HG03108 (cell line): ENCODE measurements at regions not wholly inside any gene's neighbourhood (a gene's known extent, or its start where the extent isn't known, plus 50 kb on each side); places are given as distances from the start of the nearest gene placed in this dataset.
"Not testable (repeated sequence)": the region's sequence is repeated elsewhere in the genome, so short reads cannot be mapped to it uniquely, and the experiment has no call there.

ENCODE experiments used
- ATAC-seq: cut with Tn5 transposase; IDR thresholded peaks from one replicate; pipeline ENCODE4 v1.9.1; 2021; ENCODE audit warnings: moderate library complexity; ENCODE audit not compliant: unreplicated experiment

DNA sequence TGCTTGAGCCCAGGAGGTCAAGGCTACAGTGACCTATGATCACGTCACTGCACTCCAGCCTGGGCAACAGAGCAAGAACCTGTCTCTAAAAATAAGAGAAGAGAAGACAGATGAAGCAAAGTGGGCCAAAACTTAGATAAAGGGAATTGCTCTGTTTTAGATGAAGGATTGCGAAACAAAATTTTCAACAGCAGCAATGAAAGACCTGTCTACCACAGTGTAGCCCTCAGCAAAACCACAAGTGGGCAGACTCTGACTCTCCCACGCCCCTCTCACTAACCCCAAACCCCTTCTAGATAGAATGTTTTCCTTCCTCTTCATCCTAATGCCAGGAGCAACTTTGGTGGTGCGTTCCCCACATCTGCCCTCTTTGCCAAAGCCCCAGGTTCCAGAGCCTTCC lies 105.6 kb upstream of the ALDH3B2 start:
- ATAC-seq, result no peak

DNA sequence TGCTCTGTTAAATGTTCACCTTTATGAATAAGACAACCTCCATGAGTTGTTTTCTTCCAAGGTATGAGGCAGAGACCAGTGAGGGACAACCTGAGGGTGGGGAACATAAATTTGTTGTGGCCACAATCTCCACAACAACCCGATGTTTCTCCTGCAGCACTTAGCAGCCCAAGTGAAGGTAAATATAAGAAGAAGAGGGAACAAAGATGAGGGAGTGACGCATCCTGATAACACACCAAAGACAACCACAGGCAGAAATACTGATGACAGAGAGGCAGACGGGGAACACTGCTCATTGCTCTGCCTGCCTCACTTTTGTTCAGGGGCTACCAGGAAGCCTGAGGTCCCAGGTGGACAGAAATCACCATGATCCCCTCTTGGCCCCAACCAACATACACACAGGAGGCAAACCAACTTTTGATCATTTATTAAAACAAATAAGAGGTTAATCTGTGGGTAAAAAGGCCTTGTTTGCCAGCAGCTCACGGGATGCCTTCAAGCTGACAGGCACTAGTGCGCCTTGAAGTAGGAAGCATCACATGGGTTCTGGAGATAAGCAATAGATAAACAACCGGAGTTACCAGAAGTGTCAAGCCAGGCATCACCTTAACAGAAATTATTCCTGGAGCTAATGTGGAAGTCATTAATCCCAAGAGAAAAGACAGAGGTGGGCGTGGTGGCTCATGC lies 104.9 kb upstream of the ALDH3B2 start:
- ATAC-seq, result not testable (repeated sequence)

DNA sequence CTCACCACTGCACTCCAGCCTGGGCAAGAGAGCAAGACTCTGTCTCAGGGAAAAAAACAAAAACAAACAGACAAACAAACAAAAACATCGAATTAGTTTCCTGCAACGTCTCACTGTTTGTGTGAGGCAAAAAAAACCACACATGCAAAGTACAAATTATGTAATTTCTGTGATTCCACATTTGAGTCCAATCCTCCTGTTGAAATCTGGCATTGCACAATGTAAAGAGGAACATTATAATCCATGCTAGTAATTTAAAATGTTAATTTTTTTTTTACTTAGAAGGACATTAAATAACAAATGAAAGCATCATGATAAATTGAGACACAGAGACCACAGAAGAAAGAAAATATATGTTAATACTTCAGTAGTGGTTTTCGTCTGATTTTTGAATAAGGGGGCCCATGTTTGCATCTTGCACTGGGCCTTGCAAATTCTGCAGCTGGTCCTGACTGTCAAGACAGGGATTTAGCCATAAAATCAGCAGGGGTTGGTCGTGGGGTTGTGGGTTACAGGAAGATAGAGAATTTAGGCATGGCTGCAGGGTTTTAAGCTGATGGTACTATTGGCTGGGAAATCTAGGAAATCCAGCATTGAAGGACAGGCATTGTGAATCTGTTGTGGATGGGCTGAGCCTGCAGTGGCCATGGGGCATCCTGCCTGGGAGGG lies 102.6 kb upstream of the ALDH3B2 start:
- ATAC-seq, result no peak

DNA sequence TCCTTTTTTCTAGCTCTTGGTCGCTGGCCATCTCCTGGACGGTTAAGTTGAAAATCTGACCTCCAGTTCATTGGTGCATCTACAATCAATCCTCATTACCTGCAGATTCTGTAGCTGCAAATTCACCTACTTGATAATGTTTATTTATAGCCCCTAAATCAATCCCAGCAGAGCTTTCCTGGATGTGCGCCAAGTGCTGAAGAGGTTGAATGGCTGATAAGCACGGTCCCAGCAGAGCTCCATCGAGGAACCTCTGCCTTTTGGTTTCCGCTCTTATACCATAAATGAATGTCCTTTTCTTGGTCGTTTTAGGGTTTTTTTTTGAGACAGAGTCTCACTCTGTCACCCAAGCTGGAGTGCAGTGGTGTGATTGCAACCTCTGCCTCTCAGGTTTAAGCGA lies 99.8 kb upstream of the ALDH3B2 start:
- ATAC-seq, result not testable (repeated sequence)

DNA sequence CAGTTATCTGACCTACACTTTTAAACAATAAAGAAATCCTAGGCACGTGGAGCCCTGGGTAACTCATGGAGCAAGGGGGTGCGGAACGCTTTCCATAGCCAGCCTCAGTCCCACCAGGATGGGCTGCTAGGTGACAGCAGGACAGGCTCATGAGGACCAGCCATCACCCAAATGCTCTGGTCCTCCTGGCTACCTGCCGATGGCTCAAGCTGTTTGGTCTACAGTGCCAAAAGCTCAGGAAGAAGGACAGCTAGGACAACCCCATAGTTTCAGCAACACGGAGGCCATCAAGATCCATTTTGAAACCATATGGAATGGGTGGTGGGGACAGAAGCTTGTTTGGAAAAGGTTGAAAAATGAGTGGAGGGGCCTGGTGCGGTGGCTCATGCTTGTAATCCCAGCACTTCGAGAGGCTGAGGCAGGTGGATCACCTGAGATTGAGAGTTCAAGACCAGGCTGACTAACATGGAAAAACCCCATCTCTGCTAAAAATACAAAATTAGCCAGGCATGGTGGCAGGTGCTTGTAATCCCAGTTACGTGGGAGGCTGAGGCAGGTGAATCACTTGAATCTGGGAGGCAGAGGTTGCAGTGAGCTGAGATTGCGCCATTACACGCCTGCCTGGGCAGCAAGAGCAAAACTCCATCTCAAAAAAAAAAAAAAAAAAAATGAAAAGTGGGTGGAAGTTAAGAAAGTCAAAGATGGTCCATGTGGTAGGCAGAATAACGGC lies 93.7 kb upstream of the ALDH3B2 start:
- not testable (repeated sequence) for ATAC-seq

DNA sequence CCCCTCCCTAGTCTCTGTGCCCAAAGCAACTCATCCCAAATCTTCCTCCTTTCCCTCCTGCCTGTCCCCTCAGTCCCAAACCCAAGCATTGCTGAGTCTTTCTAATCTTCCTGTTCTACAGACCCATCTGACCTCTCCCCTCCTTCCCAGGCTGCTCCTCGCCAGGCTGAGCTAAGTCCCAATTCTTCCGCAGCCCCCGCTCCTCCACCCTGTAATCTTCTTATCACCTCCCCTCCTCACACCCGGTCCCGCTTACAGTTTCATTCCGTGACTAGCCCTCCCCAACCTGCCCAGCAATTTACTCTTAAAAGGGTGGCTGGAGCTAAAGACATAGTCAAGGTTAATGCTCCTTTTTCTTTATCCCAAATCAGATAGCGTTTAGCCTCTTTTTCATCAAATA lies 86.8 kb upstream of the ALDH3B2 start:
- ATAC-seq, result not testable (repeated sequence)

DNA sequence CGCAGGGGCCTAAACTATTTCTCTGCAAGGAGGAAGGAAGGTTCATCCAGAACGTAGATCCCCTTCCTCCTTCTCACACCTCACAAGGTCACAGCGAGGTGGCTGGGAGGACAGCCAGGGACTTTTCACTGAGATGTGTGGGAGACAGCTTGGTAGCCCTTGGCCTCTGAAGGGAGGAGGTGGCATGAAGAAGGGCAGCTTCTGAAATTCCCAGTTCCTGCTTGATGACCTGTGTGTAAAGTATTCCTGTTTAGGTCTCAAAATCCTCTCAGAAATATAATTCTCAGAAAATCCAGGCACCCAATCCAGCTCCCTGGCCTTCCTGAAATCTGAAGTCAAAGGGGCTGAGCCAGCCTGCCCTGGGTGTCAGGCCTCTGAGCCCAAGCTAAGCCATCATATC lies 84.9 kb upstream of the ALDH3B2 start:
- ATAC-seq, result not testable (repeated sequence)

DNA sequence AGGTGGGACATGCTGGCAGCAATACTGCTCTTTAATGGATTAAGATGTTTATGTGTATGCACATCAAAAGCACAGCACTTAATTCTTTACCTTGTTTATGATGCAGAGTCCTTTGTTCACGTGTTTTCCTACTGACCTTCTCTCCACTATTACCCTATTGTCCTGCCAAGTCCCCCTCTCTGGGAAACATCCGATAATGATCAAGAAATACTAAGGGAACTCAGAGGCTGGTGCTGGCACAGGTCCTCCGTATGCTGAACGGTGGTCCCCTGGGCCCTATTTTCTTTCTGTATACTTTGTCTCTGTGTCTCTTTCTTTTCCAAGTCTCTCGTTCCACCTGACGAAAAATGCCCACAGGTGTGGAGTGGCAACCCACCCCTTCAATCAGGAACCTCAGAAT lies 84.0 kb upstream of the ALDH3B2 start:
- ATAC-seq, result not testable (repeated sequence)

DNA sequence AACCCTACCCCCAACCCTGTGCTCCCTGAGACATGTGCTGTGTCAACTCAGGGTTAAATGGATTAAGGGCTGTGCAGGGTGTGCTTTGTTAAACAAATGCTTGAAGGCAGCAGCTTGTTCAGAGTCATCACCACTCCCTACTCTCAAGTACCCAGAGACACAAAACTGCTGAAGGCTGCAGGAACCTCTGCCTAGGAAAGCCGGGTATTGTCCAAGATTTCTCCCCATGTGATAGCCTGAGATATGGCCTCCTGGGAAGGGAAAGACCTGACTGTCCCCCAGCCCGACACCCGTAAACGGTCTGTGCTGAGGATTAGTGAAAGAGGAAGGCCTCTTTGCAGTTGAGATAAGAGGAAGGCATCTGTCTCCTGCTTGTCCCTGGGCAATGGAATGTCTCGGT lies 83.6 kb upstream of the ALDH3B2 start:
- not testable (repeated sequence) for ATAC-seq

DNA sequence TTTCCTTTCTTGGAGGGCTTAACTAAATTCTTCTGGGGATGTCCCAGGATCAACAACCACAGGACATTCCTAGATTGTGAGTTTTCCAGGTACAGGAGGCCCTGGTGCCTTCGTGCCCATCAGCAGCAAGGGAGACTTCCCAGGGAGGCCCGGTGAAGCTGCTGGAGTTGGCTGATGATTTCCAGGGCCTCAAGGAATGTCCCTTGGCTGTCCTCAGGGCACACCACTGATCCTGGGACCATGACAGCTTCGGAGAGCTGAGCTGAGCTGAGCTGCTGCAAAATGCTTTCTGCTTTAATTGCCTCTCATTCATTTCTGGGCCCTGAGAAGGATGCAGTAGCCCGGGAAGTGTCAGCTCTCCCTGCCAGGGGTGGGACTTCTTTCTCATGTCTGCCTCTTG lies 79.4 kb upstream of the ALDH3B2 start:
- not testable (repeated sequence) for ATAC-seq

DNA sequence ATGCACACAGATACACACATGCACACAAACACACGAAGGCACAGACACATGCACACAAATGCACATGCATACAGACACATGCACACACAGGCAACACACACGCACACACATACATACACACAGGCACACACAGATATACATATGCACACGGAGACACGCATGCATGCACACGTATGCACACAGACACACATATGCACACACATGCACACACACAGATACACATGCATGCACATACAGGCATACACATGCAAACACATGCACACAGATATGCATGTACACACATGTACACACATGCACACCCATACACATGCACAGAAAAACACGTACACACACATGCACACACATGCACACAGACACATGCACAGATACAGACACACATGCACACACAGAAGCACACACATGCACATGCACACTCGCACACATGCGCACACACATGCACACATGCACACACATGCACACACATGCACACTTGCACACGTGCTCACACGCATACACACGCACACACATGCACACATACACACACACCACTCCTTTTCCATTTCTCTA lies 70.8 kb upstream of the ALDH3B2 start:
- ATAC-seq, result no peak

DNA sequence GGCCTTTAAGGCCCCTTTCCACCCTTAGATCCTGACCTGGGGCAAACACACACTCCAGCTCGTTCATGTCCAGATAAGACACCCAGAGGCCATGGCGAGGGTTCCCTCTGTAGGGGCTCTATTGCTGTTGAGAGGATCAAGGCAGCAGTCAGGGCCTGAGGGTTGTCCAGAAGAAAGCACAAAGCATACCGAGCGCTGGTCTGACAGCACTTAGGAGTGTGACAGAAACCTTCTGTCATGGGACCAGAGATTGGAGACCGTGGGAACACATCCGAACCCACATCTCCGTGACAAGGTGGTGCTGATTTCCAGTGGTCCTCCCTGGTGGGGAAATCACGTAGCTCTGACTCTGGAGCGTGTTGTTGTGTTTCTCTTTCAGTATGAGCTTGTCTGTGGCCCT lies 69.8 kb upstream of the ALDH3B2 start:
- not testable (repeated sequence) for ATAC-seq

DNA sequence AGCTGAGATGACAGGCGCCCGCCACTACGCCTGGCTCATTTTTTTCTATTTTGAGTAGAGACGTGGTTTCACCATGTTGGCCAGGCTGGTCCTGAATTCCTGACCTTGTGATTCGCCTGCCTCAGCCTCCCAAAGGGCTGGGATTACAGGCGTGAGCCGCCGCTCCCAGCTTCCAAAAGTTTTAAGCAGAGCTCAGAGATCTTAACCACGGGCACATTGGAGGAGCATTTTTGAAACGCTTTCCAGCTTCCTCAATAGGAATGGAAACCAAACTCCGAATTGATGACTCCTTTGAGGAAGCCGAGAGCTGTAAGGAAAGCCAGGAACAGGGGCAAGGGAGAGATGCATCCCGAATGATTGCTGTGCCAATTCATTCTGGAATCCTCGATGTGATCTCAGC lies 63.8 kb upstream of the ALDH3B2 start:
- ATAC-seq, result not testable (repeated sequence)

DNA sequence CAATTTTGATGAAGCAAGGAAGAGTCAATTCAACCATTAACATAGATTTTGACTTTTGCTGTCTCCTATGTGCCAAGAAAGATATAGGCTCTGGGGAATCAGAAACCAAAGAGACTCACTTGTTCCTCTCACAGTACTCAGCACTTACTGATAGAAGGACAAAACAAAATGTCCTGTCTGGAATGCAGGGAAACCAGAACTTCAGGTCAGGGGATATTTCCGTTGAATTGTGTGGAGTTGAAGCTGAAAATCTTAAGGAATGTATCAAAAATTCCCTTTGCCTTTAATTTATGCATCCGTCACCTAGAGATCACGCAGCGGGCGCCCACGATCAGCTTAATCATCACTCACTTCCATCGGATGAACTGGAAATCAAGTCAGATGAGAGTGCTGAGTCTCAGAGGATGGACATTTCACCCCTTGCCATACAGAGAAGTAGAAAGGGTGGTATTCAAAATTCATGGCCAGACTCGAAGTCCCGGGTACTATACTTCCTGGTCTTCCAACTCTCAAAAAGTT lies 63.2 kb upstream of the ALDH3B2 start:
- ATAC-seq, result not testable (repeated sequence)

DNA sequence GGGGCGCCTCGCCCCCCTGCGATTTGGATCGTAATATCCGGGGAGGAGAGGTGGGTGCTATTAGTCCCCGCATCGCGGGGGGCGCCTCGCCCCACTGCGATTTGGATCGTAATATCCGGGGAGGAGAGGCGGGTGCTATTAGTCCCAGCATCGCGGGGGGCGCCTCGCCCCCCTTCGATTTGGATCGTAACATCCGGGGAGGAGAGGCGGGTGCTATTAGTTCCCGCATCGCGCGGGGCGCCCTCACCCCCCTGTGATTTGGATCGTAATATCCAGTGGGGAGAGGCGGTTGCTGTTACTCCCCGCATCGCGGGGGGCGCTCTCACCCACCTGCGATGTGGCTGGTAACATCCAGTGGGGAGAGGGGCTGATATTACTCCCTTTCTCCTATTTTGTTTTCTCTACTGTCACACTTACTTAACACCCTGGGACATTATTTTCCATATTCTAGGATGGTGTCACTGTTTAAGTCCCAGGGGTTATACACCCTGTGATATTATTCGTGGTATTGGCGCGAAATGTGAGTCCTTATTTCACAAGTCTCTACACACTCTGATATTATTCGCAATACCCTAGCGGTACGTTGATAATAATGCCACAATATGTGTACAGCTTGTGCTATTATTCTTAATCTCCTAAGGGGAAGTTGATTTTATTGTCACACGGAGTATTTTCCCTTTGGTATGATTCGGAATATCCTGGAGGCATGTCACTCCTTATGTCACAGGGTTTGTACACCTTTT lies 57.8 kb upstream of the ALDH3B2 start:
- no peak for ATAC-seq

DNA sequence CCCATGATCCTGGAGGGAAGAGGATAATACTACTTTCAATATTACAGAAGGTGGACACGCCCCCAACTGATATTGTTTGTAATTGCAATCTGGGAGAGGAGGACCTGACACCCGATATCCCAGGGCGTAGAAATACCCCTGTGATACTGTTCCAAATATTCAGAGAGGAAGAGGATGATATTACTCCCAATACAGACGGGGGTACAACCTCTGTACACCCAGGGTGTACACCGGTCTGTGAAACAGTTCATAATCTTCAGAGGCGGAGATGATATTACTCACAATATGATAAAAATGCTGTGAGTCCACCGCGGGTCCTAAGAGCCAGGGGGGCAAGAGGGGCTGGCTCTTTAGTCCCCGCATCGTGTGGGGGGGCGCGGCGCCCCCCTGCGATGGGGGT lies 57.2 kb upstream of the ALDH3B2 start:
- ATAC-seq, result no peak

DNA sequence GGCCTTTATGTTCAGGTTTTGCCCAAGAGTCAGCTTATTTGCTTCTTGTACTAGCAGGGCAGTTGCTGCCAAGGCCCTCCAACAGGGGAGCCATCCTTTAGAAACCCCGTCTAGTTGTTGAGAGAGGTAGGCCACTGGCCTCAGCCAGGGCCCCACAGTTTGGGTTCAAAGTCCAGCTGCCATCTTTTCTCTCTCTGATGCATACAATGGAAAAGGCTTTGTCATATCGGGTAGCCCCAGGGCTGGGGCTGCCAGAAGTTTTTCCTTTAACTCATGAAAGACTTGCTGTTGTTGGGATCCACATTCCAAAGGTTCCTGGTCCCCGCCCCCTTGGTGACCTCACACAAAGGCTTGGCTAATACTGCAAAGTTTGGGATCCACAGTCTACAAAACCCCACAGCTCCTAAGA lies 53.7 kb upstream of the ALDH3B2 start:
- not testable (repeated sequence) for ATAC-seq

DNA sequence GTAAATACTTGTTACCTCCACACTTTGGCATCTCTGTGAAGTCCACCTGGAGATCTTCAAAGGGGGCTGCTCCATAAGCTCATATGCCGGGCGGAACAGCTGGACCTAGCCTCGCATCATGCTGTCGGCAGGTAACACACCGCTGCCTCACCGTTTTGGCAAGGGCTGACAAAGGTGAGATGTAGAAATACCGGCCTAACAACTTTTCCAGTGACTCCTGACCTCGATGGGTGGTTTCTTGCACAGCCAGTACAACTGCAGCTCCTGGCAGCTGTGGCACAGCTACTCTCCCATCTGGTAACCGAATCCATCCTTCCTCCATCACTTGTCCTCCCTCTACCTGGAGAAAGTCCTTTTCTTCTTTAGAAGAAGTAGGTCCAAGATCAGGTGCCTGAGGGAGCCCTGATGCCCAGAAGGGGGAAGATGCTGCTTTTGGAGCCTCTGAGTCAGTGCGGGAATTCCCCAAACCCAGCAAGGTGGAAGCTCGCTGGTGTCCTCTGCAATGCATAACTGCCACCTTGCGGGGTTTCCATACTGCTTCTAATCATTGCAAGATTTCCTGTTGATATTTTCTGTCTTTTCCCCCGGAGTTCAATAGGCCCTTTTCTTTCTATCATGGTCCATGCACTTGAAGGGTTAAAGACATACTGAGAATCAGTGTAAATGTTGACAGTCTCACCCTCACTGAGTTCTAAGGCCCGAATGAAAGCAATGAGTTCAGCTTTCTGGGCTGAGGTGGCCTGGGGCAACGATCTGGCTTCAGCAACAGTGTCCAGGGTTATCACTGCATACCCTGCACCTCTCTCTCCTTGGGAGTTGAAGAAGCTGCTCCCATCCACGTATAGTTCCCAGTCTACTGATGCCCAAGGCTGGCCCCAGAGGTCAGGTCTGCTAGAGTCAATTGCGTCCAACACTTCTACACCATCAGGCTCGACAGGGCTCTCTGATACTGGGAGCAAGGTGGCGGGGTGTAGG lies 52.9 kb upstream of the ALDH3B2 start:
- not testable (repeated sequence) for ATAC-seq
